ENCODE measurements at regions not wholly inside any gene's neighbourhood (a gene's known extent, or its start where the extent isn't known, plus 50 kb on each side); places are given as distances from the start of the nearest gene placed in this dataset.

DNA sequence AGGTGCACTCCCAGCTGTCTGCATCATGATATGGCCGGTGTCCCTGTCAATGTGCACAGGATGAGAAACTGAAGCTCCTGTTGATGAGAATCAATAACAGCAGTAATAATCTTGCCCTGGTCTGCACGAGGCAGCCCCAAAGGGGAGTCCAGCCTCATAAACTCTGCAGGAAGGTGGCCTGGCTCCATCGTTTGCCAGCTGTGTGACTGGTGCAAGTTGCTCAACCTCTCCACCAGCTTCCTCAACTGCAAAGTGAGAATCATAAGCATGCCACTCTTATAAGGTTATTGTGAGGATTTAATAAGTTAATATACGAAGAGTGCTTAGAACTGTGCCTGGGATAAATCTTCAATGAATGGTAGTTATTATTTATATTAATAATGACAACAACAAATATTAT is 203.4 kb upstream of the HES1 start:
- Histone ChIP-seq H3K9me2 (replicated peaks; ENCODE audit: low read depth, low read length) (no peaks in the 10 kb centered on the region), H3K79me2 (ENCODE audit: insufficient read depth, low read length) (no peaks in the 10 kb centered on the region), H3K9me3 (ENCODE audit: insufficient read depth, low read depth, low read length) (no peaks in the 10 kb centered on the region), H3K4me3 (ENCODE audit: low read length, poor library complexity, severe bottlenecking) (no peak overlapping the region), H3K27me3 (ENCODE audit: insufficient read depth, low read length, poor library complexity, severe bottlenecking) (no peaks in the 10 kb centered on the region), H3F3A (ENCODE audit: low read depth) (no peaks in the 10 kb centered on the region), H2AFZ (ENCODE audit: low read length) (no peak overlapping the region), H3K4me2 (ENCODE audit: low read depth, low read length, poor library complexity, severe bottlenecking) (no peak overlapping the region), H4K20me1 (ENCODE audit: insufficient read depth, low read length, poor library complexity, severe bottlenecking) (no peaks in the 10 kb centered on the region), H3K36me3 (ENCODE audit: insufficient read depth, low read length) (no peaks in the 10 kb centered on the region), H3K9ac (ENCODE audit: low read depth, low read length, poor library complexity, severe bottlenecking) (no peak overlapping the region), H3K4me1 (ENCODE audit: insufficient read depth, low read length, poor library complexity, severe bottlenecking) (peaks cover 23% of the 10 kb centered on the region)
- TF ChIP-seq, protein P1, sequence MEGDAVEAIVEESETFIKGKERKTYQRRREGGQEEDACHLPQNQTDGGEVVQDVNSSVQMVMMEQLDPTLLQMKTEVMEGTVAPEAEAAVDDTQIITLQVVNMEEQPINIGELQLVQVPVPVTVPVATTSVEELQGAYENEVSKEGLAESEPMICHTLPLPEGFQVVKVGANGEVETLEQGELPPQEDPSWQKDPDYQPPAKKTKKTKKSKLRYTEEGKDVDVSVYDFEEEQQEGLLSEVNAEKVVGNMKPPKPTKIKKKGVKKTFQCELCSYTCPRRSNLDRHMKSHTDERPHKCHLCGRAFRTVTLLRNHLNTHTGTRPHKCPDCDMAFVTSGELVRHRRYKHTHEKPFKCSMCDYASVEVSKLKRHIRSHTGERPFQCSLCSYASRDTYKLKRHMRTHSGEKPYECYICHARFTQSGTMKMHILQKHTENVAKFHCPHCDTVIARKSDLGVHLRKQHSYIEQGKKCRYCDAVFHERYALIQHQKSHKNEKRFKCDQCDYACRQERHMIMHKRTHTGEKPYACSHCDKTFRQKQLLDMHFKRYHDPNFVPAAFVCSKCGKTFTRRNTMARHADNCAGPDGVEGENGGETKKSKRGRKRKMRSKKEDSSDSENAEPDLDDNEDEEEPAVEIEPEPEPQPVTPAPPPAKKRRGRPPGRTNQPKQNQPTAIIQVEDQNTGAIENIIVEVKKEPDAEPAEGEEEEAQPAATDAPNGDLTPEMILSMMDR (conservative IDR thresholded peaks at IDR 0.05; ENCODE audit: low read length), result no peak
- no peak for TF ChIP-seq EZH2phosphoT487 (IDR thresholded peaks at IDR 0.05; ENCODE audit: borderline replicate concordance)

DNA sequence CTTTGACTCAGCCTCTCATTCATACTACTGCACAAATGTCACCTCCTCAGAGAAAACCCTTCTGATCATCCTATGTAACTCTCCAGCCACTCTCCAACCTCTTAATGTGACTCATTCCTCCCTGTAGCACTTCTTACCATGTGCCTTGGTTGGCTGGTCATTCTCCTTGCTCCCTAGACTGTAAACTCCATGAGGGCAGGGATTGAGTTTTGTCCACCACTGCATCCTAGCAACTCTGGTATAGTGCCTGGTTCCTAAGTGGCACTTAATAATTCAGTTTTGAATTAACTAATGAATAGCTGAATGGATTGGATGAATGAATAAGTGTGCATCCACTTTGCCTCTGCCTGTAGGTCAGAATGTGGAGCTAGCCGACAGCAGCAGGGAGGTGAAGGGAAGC is 202.5 kb upstream of the HES1 start:
- no peak overlapping the region for H2AFZ ChIP-seq (ENCODE audit: low read length)
- no peaks in the 10 kb centered on the region for H4K20me1 ChIP-seq (ENCODE audit: insufficient read depth, low read length, poor library complexity, severe bottlenecking)
- H3K36me3 ChIP-seq (ENCODE audit: insufficient read depth, low read length), result no peaks in the 10 kb centered on the region
- no peaks in the 10 kb centered on the region for H3F3A ChIP-seq (ENCODE audit: low read depth)
- no peaks in the 10 kb centered on the region for H3K9me3 ChIP-seq (ENCODE audit: insufficient read depth, low read depth, low read length)
- no peaks in the 10 kb centered on the region for H3K9me2 ChIP-seq (replicated peaks; ENCODE audit: low read depth, low read length)
- no peak overlapping the region for H3K4me2 ChIP-seq (ENCODE audit: low read depth, low read length, poor library complexity, severe bottlenecking)
- H3K79me2 ChIP-seq (ENCODE audit: insufficient read depth, low read length), result no peaks in the 10 kb centered on the region
- H3K9ac ChIP-seq (ENCODE audit: low read depth, low read length, poor library complexity, severe bottlenecking), result no peak overlapping the region
- TF ChIP-seq, protein P1 (conservative IDR thresholded peaks at IDR 0.05; ENCODE audit: low read length), result no peak
- no peak for TF ChIP-seq EZH2phosphoT487 (IDR thresholded peaks at IDR 0.05; ENCODE audit: borderline replicate concordance)
- peaks cover 20% of the 10 kb centered on the region for H3K4me1 ChIP-seq (ENCODE audit: insufficient read depth, low read length, poor library complexity, severe bottlenecking)
- H3K27me3 ChIP-seq (ENCODE audit: insufficient read depth, low read length, poor library complexity, severe bottlenecking), result no peaks in the 10 kb centered on the region
- no peak overlapping the region for H3K4me3 ChIP-seq (ENCODE audit: low read length, poor library complexity, severe bottlenecking)

- TF ChIP-seq EZH2phosphoT487 (IDR thresholded peaks at IDR 0.05; ENCODE audit: borderline replicate concordance), result no peak
- TF ChIP-seq, protein P1 (conservative IDR thresholded peaks at IDR 0.05; ENCODE audit: low read length), result no peak
- Histone ChIP-seq H3K4me1 (ENCODE audit: insufficient read depth, low read length, poor library complexity, severe bottlenecking) (peaks cover 8% of the 10 kb centered on the region), H3K9ac (ENCODE audit: low read depth, low read length, poor library complexity, severe bottlenecking) (no peak overlapping the region), H3K27me3 (ENCODE audit: insufficient read depth, low read length, poor library complexity, severe bottlenecking) (no peaks in the 10 kb centered on the region), H3K36me3 (ENCODE audit: insufficient read depth, low read length) (no peaks in the 10 kb centered on the region), H4K20me1 (ENCODE audit: insufficient read depth, low read length, poor library complexity, severe bottlenecking) (no peaks in the 10 kb centered on the region), H3K4me3 (ENCODE audit: low read length, poor library complexity, severe bottlenecking) (no peak overlapping the region), H3K79me2 (ENCODE audit: insufficient read depth, low read length) (no peaks in the 10 kb centered on the region), H3F3A (ENCODE audit: low read depth) (no peaks in the 10 kb centered on the region), H2AFZ (ENCODE audit: low read length) (no peak overlapping the region), H3K4me2 (ENCODE audit: low read depth, low read length, poor library complexity, severe bottlenecking) (no peak overlapping the region), H3K9me3 (ENCODE audit: insufficient read depth, low read depth, low read length) (no peaks in the 10 kb centered on the region), H3K9me2 (replicated peaks; ENCODE audit: low read depth, low read length) (no peaks in the 10 kb centered on the region)
These were observed 200.0 kb upstream of the HES1 start for GRCh38 chr3:193935916-193936315.
